A549 (cell line): ENCODE measurements at regions not wholly inside any gene's neighbourhood (a gene's known extent, or its start where the extent isn't known, plus 50 kb on each side); places are given as distances from the start of the nearest gene placed in this dataset.

Source experiments
- ATAC-seq, 2 experiments: fragments of 200-7000 bp in 1 of 2; fragments of >200 bp in 1 of 2; cut with Nextera tagmentation in 1 of 2; cut with Tn5 transposase in 1 of 2; 3 replicates each; pipeline versions ENCODE4 v1.8.0 to v1.9.1; 2018 to 2020; ENCODE audit warnings: mild to moderate bottlenecking in 1 of 2, moderate library complexity in 1 of 2
- CTCF ChIA-PET: fragments of 300-600 bp; sonication (Branson Sonifier 250); formaldehyde crosslinking; extraction: SDS; loops from one replicate; lab custom pipeline; 2021; ENCODE audit warnings: antibody characterized with exemption, inconsistent platforms; lab: Yijun Ruan, JAX
- POLR2A ChIA-PET: fragments of 350-600 bp; formaldehyde crosslinking; extraction: SDS; loops from one replicate; lab custom pipeline; 2021; ENCODE audit warnings: antibody characterized with exemption, inconsistent platforms; lab: Yijun Ruan, JAX
- DNase-seq, 2 experiments: peaks; one replicate each; pipeline versions ENCODE4 v3.0.0 to v3.0.0-alpha.2; 2011 to 2016; ENCODE audit warnings: low read depth in 1 of 2, low spot score in 1 of 2
- FAIRE-seq: peaks from 2 replicates; lab custom pipeline; 2011; peaks lifted over from hg19 to GRCh38; lab: Jason Lieb, UNC
- H3K27ac ChIP-seq, 2 experiments: fragments of >200 bp; sonication (Bioruptor Twin); formaldehyde crosslinking; 3 replicates each; pipeline ENCODE4 v1.5.1; 2016 to 2017
- H3K4me1 ChIP-seq: fragments of >200 bp; sonication (Bioruptor Twin); formaldehyde crosslinking; 3 replicates; pipeline ENCODE4 v1.6.1; 2016
- H3K4me2 ChIP-seq: fragments of >200 bp; sonication (Bioruptor Twin); formaldehyde crosslinking; 3 replicates; pipeline ENCODE4 v1.6.1; 2016
- H3K4me3 ChIP-seq: fragments of >200 bp; sonication (Bioruptor Twin); formaldehyde crosslinking; 3 replicates; pipeline ENCODE4 v1.5.1; 2016
- H3K9me3 ChIP-seq: fragments of >200 bp; sonication (Bioruptor Twin); formaldehyde crosslinking; 3 replicates; pipeline ENCODE4 v1.6.1; 2016
- CBX8 ChIP-seq: fragments of 200-600 bp; sonication (generic); IDR thresholded peaks from 2 replicates; pipeline ENCODE4 v1.6.1; 2016
- CEBPB ChIP-seq, 2 experiments: fragments of >200 bp in 1 of 2; sonication (Bioruptor Twin) in 1 of 2; formaldehyde crosslinking in 1 of 2; IDR thresholded peaks; 2 replicates each; pipeline ENCODE4 v1.6.1; 2012 to 2016
- CHD2 ChIP-seq: fragments of 150-350 bp; IDR thresholded peaks from 2 replicates; pipeline ENCODE4 v1.6.1; 2014; ENCODE audit warnings: low read length; ENCODE audit not compliant: partially characterized antibody
- CHD4 ChIP-seq: fragments of 200-600 bp; sonication (generic); IDR thresholded peaks from 2 replicates; pipeline ENCODE4 v1.6.1; 2016; ENCODE audit warnings: antibody characterized with exemption, mild to moderate bottlenecking, borderline replicate concordance
- FOXS1 ChIP-seq: fragments of 250-450 bp; sonication (Bioruptor Pico); IDR thresholded peaks from 2 replicates; pipeline ENCODE4 v1.5.0; 2020; ENCODE audit warnings: mild to moderate bottlenecking, moderate library complexity
- HOXA7 ChIP-seq: fragments of 250-450 bp; sonication (Bioruptor Pico); IDR thresholded peaks from 2 replicates; pipeline ENCODE4 v1.5.0; 2020; ENCODE audit warnings: mild to moderate bottlenecking, moderate library complexity
- HOXB13 ChIP-seq: fragments of 250-450 bp; sonication (Bioruptor Pico); IDR thresholded peaks from 2 replicates; pipeline ENCODE4 v1.5.0; 2020; ENCODE audit warnings: low read depth, mild to moderate bottlenecking, moderate library complexity
- HOXB5 ChIP-seq: fragments of 250-450 bp; sonication (Bioruptor Pico); IDR thresholded peaks from 2 replicates; pipeline ENCODE4 v1.5.0; 2020; ENCODE audit warnings: mild to moderate bottlenecking, moderate library complexity
- KDM1A ChIP-seq: fragments of 200-600 bp; sonication (generic); IDR thresholded peaks from 2 replicates; pipeline ENCODE4 v1.6.1; 2016; ENCODE audit warnings: low read depth, mild to moderate bottlenecking
- MAFK ChIP-seq: fragments of 450-650 bp; IDR thresholded peaks from 2 replicates; pipeline ENCODE4 v1.6.1; 2014; ENCODE audit not compliant: partially characterized antibody
- NFE2L2 ChIP-seq: fragments of 150-350 bp; conservative IDR thresholded peaks from 2 replicates; pipeline ENCODE4 v1.6.1; 2014; ENCODE audit warnings: low read length
- PHF8 ChIP-seq: fragments of 200-600 bp; sonication (generic); IDR thresholded peaks from 2 replicates; pipeline ENCODE4 v1.6.1; 2016; ENCODE audit warnings: low read depth, mild to moderate bottlenecking, antibody characterized with exemption, moderate library complexity, borderline replicate concordance
- RARB ChIP-seq: fragments of 250-450 bp; sonication (Bioruptor Pico); IDR thresholded peaks from 2 replicates; pipeline ENCODE4 v1.8.0; 2021; ENCODE audit warnings: mild to moderate bottlenecking, moderate library complexity
- RFX5 ChIP-seq: fragments of 450-650 bp; IDR thresholded peaks from 2 replicates; pipeline ENCODE4 v1.7.1; 2014; ENCODE audit warnings: antibody characterized with exemption, mild to moderate bottlenecking, moderate library complexity
- SMC3 ChIP-seq: fragments of >200 bp; sonication (Bioruptor Twin); formaldehyde crosslinking; IDR thresholded peaks from 3 replicates; pipeline ENCODE4 v1.6.1; 2018; ENCODE audit warnings: inconsistent platforms
- TFCP2L1 ChIP-seq: fragments of 250-450 bp; sonication (Bioruptor Pico); IDR thresholded peaks from 2 replicates; pipeline ENCODE4 v1.5.0; 2021; ENCODE audit warnings: mild to moderate bottlenecking
- WGBS: methylation state at CpG from one replicate; pipeline ENCODE4 v1.1.6; 2017; ENCODE audit errors: missing lambda C conversion rate; 5-methylcytosine and 5-hydroxymethylcytosine counted together
- TF ChIP-seq, protein P1 (sequence below): IDR thresholded peaks from 2 replicates; pipeline ENCODE4 v1.6.1; 2012; ENCODE audit warnings: low read depth, borderline replicate concordance
- TF ChIP-seq, protein P2 (sequence below): fragments of >200 bp; sonication (Bioruptor Twin); formaldehyde crosslinking; IDR thresholded peaks from 3 replicates; pipeline ENCODE4 v1.5.1; 2016
- TF ChIP-seq, protein P3 (sequence below): IDR thresholded peaks from 2 replicates; pipeline ENCODE4 v1.6.1; 2012
- TF ChIP-seq, protein P4 (sequence below): fragments of 250-450 bp; sonication (Bioruptor Pico); IDR thresholded peaks from 2 replicates; pipeline ENCODE4 v1.5.0; 2020; ENCODE audit warnings: low read depth, mild to moderate bottlenecking, moderate library complexity
- TF ChIP-seq, protein P5 (sequence below): fragments of 450-650 bp; IDR thresholded peaks from 2 replicates; pipeline ENCODE4 v1.6.1; 2014; ENCODE audit warnings: antibody characterized with exemption

DNA sequence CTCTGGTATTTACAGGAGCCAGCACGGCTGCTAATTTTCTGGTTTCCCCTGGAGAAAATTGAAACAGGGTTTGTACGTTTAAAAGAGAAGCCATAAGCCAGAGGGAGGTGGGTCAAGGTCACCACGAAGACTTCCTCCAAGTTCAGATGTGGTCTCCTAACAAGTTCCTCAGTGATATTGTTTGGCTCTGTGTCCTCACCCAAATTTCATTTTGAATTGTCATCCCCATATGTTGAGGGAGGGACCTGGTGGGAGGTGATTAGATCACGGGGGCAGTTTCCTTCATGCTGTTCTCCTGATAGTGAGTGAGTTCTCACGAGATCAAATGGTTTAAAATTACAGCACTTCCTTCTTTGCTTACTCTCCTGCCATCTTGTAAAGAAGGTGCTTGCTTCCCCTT is 295.4 kb upstream of the DAB1 start (continued):
- no peak for TF ChIP-seq CHD4
- no peak for TF ChIP-seq CHD2

DNA sequence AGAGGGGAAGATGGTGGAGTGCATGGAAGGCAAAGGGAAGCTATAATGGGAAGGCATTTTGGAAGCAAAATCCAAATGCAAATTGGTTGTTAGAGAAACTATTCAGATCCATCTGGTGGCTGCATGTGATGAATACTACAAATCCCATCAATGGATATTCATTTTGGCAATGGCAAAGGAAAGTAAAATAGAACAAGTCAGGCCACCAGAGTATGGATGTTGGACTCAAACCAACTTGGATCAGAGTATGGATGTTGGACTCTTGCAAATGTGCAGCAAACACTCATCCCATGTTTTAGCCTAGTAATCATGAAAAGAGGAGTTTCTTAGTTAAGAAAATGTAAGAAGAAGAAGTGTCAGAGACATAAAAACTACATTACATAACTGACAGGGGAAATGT is 289.6 kb upstream of the DAB1 start:
- no peak for FAIRE-seq
- no peak for ATAC-seq

DNA sequence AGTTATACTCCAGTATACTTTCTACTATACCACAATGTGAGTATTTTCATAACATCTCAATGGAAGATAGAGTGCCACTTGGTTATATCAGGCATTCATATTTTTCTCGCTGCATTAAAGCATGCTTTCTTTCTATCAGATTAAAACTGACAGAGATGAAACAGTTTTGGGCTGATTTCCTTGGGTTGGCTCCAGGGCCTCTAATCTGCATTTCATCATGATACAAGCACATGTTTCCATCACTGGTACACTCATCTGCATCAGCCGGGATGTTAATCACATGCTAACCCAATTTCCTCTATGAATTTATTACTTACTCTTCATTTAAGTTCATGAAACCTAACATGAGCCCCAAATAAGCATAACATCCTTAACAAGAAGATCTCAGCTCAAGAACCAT is 289.0 kb upstream of the DAB1 start:
- no peak for TF ChIP-seq TFCP2L1
- TF ChIP-seq KDM1A: no peak
- TF ChIP-seq, protein P1, sequence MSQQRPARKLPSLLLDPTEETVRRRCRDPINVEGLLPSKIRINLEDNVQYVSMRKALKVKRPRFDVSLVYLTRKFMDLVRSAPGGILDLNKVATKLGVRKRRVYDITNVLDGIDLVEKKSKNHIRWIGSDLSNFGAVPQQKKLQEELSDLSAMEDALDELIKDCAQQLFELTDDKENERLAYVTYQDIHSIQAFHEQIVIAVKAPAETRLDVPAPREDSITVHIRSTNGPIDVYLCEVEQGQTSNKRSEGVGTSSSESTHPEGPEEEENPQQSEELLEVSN: no peak
- TF ChIP-seq, protein P2, sequence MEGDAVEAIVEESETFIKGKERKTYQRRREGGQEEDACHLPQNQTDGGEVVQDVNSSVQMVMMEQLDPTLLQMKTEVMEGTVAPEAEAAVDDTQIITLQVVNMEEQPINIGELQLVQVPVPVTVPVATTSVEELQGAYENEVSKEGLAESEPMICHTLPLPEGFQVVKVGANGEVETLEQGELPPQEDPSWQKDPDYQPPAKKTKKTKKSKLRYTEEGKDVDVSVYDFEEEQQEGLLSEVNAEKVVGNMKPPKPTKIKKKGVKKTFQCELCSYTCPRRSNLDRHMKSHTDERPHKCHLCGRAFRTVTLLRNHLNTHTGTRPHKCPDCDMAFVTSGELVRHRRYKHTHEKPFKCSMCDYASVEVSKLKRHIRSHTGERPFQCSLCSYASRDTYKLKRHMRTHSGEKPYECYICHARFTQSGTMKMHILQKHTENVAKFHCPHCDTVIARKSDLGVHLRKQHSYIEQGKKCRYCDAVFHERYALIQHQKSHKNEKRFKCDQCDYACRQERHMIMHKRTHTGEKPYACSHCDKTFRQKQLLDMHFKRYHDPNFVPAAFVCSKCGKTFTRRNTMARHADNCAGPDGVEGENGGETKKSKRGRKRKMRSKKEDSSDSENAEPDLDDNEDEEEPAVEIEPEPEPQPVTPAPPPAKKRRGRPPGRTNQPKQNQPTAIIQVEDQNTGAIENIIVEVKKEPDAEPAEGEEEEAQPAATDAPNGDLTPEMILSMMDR: no peak
- no peak for TF ChIP-seq CHD2
- TF ChIP-seq NFE2L2: no peak
- TF ChIP-seq CHD4: no peak
- TF ChIP-seq MAFK: no peak
- no peak for TF ChIP-seq HOXB13 (CRISPR knock-in tag)
- TF ChIP-seq CBX8: no peak
- no peak for TF ChIP-seq CEBPB (IDR thresholded peaks at IDR 0.05)
- TF ChIP-seq, protein P3, sequence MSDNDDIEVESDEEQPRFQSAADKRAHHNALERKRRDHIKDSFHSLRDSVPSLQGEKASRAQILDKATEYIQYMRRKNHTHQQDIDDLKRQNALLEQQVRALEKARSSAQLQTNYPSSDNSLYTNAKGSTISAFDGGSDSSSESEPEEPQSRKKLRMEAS: no peak
- H3K27ac ChIP-seq: no peak overlapping the region
- CTCF ChIA-PET: no interaction called here
- POLR2A ChIA-PET: no interaction called here
- H3K4me2 ChIP-seq: no peak overlapping the region
- H3K4me1 ChIP-seq: no peaks in the 10 kb centered on the region
- 7% methylated on average over 2 of the region's 2 CpGs for WGBS
- ATAC-seq (no peak), FAIRE-seq (no peak), DNase-seq (no peak)
- no peak overlapping the region for H3K4me3 ChIP-seq
- H3K9me3 ChIP-seq: no peaks in the 10 kb centered on the region

More for the DNA sequence above, 289.6 kb upstream of the DAB1 start:
- Histone ChIP-seq H3K4me3 (no peak overlapping the region), H3K27ac (no peak overlapping the region), H3K4me1 (no peaks in the 10 kb centered on the region), H3K4me2 (no peak overlapping the region), H3K9me3 (no peaks in the 10 kb centered on the region)
- CTCF ChIA-PET: interaction anchor here (1.0 kb wide), 1 partner anchor 12 kb away, joined by 3 read pairs; no protein-coding TSS in a partner anchor
- DNase-seq: no peak
- TF ChIP-seq, protein P3: no peak
- TF ChIP-seq RARB (CRISPR knock-in tag): no peak
- TF ChIP-seq FOXS1 (CRISPR knock-in tag): no peak
- no peak for TF ChIP-seq HOXA7 (CRISPR knock-in tag)
- no peak for TF ChIP-seq SMC3
- no peak for TF ChIP-seq HOXB5
- TF ChIP-seq RFX5: no peak
- TF ChIP-seq, protein P4, sequence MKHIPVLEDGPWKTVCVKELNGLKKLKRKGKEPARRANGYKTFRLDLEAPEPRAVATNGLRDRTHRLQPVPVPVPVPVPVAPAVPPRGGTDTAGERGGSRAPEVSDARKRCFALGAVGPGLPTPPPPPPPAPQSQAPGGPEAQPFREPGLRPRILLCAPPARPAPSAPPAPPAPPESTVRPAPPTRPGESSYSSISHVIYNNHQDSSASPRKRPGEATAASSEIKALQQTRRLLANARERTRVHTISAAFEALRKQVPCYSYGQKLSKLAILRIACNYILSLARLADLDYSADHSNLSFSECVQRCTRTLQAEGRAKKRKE (CRISPR knock-in tag): no peak
- TF ChIP-seq, protein P5, sequence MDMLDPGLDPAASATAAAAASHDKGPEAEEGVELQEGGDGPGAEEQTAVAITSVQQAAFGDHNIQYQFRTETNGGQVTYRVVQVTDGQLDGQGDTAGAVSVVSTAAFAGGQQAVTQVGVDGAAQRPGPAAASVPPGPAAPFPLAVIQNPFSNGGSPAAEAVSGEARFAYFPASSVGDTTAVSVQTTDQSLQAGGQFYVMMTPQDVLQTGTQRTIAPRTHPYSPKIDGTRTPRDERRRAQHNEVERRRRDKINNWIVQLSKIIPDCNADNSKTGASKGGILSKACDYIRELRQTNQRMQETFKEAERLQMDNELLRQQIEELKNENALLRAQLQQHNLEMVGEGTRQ: no peak
- TF ChIP-seq TFCP2L1: no peak
- TF ChIP-seq PHF8: no peak
- POLR2A ChIA-PET: no interaction called here
